Fibroblast of skin of abdomen (primary cell): ENCODE measurements at regions not wholly inside any gene's neighbourhood (a gene's known extent, or its start where the extent isn't known, plus 50 kb on each side); places are given as distances from the start of the nearest gene placed in this dataset.

Source experiments
- DNase-seq: peaks from one replicate; pipeline ENCODE4 v3.0.0-alpha.2; 2013

- DNase-seq, result peak; percentile 12
These were observed 473.8 kb downstream of the TAFA4 start for GRCh38 chr3:68458581-68458980.

GRCh38 chr3:68448510-68449383 lies 483.6 kb downstream of the TAFA4 start:
- DNase-seq, result no peak

GRCh38 chr3:68447885-68448284 lies 484.5 kb downstream of the TAFA4 start:
- DNase-seq, result no peak

- no peak for DNase-seq
These were observed 491.3 kb downstream of the TAFA4 start for GRCh38 chr3:68441054-68441453.

GRCh38 chr3:68436619-68437401 lies 495.5 kb downstream of the TAFA4 start:
- no peak for DNase-seq

- DNase-seq, result no peak
These were observed 503.9 kb downstream of the TAFA4 start for GRCh38 chr3:68428495-68428894.

- DNase-seq, result no peak
These were observed 507.4 kb downstream of the TAFA4 start for GRCh38 chr3:68424796-68425460.

GRCh38 chr3:68408626-68409025 lies 523.7 kb downstream of the TAFA4 start:
- no peak for DNase-seq

GRCh38 chr3:68403741-68404140 lies 528.6 kb downstream of the TAFA4 start:
- DNase-seq, result no peak

- no peak for DNase-seq
These were observed 530.0 kb downstream of the TAFA4 start for GRCh38 chr3:68402235-68402918.

- DNase-seq, result no peak
These were observed 553.7 kb downstream of the TAFA4 start for GRCh38 chr3:68378631-68379030.

- no peak for DNase-seq
These were observed 558.6 kb downstream of the TAFA4 start for GRCh38 chr3:68373727-68374126.

GRCh38 chr3:68363796-68364195 lies 568.6 kb downstream of the TAFA4 start:
- DNase-seq, result no peak

- DNase-seq, result no peak
These were observed 571.9 kb downstream of the TAFA4 start for GRCh38 chr3:68360492-68360891.

- no peak for DNase-seq
These were observed 586.6 kb downstream of the TAFA4 start for GRCh38 chr3:68345781-68346180.

GRCh38 chr3:68342426-68342825 lies 589.9 kb downstream of the TAFA4 start:
- no peak for DNase-seq

- DNase-seq, result no peak
These were observed 596.3 kb downstream of the TAFA4 start for GRCh38 chr3:68336042-68336441.

- no peak for DNase-seq
These were observed 597.9 kb downstream of the TAFA4 start for GRCh38 chr3:68334367-68334986.

- no peak for DNase-seq
These were observed 604.3 kb downstream of the TAFA4 start for GRCh38 chr3:68328049-68328448.

- DNase-seq, result no peak
These were observed 616.4 kb downstream of the TAFA4 start for GRCh38 chr3:68315964-68316363.

- DNase-seq, result no peak
These were observed 616.8 kb downstream of the TAFA4 start for GRCh38 chr3:68315546-68315945.

GRCh38 chr3:68306571-68306970 lies 625.8 kb downstream of the TAFA4 start:
- DNase-seq, result no peak
